ENCODE measurements at regions not wholly inside any gene's neighbourhood (a gene's known extent, or its start where the extent isn't known, plus 50 kb on each side); places are given as distances from the start of the nearest gene placed in this dataset.

DNA sequence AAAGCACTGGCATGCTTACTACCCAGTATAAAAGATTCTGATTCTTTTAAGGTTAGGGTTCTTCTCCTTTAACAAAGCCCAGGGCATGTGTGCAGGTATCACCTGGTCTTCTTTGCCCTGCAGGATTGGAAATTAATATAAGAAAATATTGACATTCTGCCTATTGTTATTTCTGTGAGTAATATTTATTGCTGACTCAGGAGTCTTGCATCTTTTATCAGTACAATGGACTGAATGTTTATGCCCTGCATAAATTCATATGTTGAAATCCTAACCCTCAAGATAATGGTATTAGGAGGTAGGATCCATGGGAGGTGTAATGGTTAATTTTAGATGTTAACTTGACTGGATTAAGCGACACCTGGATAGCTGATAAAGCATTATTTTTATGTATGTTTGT lies 189.0 kb downstream of the LRRC70 start:
- TF ChIP-seq, protein P1, sequence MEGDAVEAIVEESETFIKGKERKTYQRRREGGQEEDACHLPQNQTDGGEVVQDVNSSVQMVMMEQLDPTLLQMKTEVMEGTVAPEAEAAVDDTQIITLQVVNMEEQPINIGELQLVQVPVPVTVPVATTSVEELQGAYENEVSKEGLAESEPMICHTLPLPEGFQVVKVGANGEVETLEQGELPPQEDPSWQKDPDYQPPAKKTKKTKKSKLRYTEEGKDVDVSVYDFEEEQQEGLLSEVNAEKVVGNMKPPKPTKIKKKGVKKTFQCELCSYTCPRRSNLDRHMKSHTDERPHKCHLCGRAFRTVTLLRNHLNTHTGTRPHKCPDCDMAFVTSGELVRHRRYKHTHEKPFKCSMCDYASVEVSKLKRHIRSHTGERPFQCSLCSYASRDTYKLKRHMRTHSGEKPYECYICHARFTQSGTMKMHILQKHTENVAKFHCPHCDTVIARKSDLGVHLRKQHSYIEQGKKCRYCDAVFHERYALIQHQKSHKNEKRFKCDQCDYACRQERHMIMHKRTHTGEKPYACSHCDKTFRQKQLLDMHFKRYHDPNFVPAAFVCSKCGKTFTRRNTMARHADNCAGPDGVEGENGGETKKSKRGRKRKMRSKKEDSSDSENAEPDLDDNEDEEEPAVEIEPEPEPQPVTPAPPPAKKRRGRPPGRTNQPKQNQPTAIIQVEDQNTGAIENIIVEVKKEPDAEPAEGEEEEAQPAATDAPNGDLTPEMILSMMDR (IDR thresholded peaks at IDR 0.05; ENCODE audit: control extremely low read depth in 1 of 3, insufficient read depth in 1 of 3, low read depth in 1 of 3, low read length in 3 of 3) = no peak
- TF ChIP-seq, protein P2, sequence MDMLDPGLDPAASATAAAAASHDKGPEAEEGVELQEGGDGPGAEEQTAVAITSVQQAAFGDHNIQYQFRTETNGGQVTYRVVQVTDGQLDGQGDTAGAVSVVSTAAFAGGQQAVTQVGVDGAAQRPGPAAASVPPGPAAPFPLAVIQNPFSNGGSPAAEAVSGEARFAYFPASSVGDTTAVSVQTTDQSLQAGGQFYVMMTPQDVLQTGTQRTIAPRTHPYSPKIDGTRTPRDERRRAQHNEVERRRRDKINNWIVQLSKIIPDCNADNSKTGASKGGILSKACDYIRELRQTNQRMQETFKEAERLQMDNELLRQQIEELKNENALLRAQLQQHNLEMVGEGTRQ (IDR thresholded peaks at IDR 0.05; ENCODE audit: low read length) = no peak
- no peak for TF ChIP-seq SP1 (IDR thresholded peaks at IDR 0.05; ENCODE audit: low read depth, low read length)
- TF ChIP-seq POLR2AphosphoS5 (IDR thresholded peaks at IDR 0.05; ENCODE audit: low read depth, low read length) = no peak
- TF ChIP-seq CEBPB (IDR thresholded peaks at IDR 0.05; ENCODE audit: low read depth, low read length) = no peak
- TF ChIP-seq EZH2 (IDR thresholded peaks at IDR 0.05; ENCODE audit: low read depth, low read length, severe bottlenecking) = no peak
- no peak for TF ChIP-seq HDAC6 (IDR thresholded peaks at IDR 0.05; ENCODE audit: low read depth, low read length)
- TF ChIP-seq SAP30 (IDR thresholded peaks at IDR 0.05; ENCODE audit: insufficient read depth, insufficient replicate concordance, low read length) = no peak
- TF ChIP-seq POLR2A (IDR thresholded peaks at IDR 0.05; ENCODE audit: control extremely low read depth in 1 of 2, low read depth in 2 of 2, low read length in 2 of 2) = no peak
- TF ChIP-seq NRF1 (IDR thresholded peaks at IDR 0.05; ENCODE audit: low read depth, low read length) = no peak
- TF ChIP-seq JUN (IDR thresholded peaks at IDR 0.05; ENCODE audit: low read depth, low read length) = no peak
- TF ChIP-seq RAD21 (IDR thresholded peaks at IDR 0.05 in 1 of 2, conservative IDR thresholded peaks at IDR 0.05 in 1 of 2; ENCODE audit: low read depth in 2 of 2, low read length in 2 of 2) = no peak

All from H1 (cell line).